IMR-90 (cell line): ENCODE measurements at regions not wholly inside any gene's neighbourhood (a gene's known extent, or its start where the extent isn't known, plus 50 kb on each side); places are given as distances from the start of the nearest gene placed in this dataset.

ENCODE experiments used
- ATAC-seq: fragments of 200-7000 bp; cut with Tn5 transposase; 2 replicates; pipeline ENCODE4 v1.9.1; 2020; ENCODE audit warnings: low read depth, mild to moderate bottlenecking, moderate library complexity
- BruUV-seq: library from RNA; stranded (reverse); fragments of 400-500 nt; replicated peaks from 2 replicates; lab custom pipeline; 2021; lab: Mats Ljungman, UMichigan
- CTCF ChIA-PET: fragments of 300-600 bp; formaldehyde crosslinking; extraction: SDS; loops from one replicate; lab custom pipeline; 2021; ENCODE audit warnings: antibody characterized with exemption; lab: Yijun Ruan, JAX
- POLR2A ChIA-PET: fragments of 300-600 bp; sonication (Branson Sonifier 250); formaldehyde crosslinking; loops from one replicate; lab custom pipeline; 2022; ENCODE audit warnings: antibody characterized with exemption; ENCODE audit not compliant: unreplicated experiment; lab: Charles Lee
- DNase-seq: peaks from one replicate; pipeline ENCODE4 v3.0.0; 2013
- H2AFZ ChIP-seq: replicated peaks from 2 replicates; pipeline ENCODE3; 2013; ENCODE audit warnings: low read length, mild to moderate bottlenecking; ENCODE audit not compliant: poor library complexity
- H2AK5ac ChIP-seq: 2 replicates; pipeline ENCODE4 v1.6.1; 2013; ENCODE audit warnings: low read depth, low read length, inconsistent platforms
- H2AK9ac ChIP-seq: replicated peaks from 2 replicates; pipeline ENCODE3; 2013; ENCODE audit warnings: mild to moderate bottlenecking, low read depth, low read length, moderate library complexity; ENCODE audit not compliant: poor library complexity
- H2BK120ac ChIP-seq: 2 replicates; pipeline ENCODE4 v1.6.1; 2013; ENCODE audit warnings: low read depth, low read length, inconsistent platforms
- H2BK15ac ChIP-seq: 3 replicates; pipeline ENCODE4 v1.6.1; 2013; ENCODE audit warnings: low read depth, low read length, inconsistent platforms
- H2BK20ac ChIP-seq: 2 replicates; pipeline ENCODE4 v1.6.1; 2013; ENCODE audit warnings: low read depth, mild to moderate bottlenecking, inconsistent platforms, low read length, moderate library complexity
- H2BK5ac ChIP-seq: 2 replicates; pipeline ENCODE4 v1.6.1; 2013; ENCODE audit warnings: mild to moderate bottlenecking, low read depth, low read length, inconsistent platforms; ENCODE audit not compliant: poor library complexity, severe bottlenecking
- H3K14ac ChIP-seq: replicated peaks from 2 replicates; pipeline ENCODE4 v1.6.1; 2013; ENCODE audit warnings: low read depth, low read length, inconsistent platforms
- H3K18ac ChIP-seq: 2 replicates; pipeline ENCODE4 v1.6.1; 2013; ENCODE audit warnings: low read depth, low read length, control low read depth
- H3K23ac ChIP-seq: 2 replicates; pipeline ENCODE4 v1.6.1; 2013; ENCODE audit warnings: low read depth, low read length, inconsistent platforms
- H3K27ac ChIP-seq: 2 replicates; pipeline ENCODE4 v1.5.1; 2013; ENCODE audit warnings: mild to moderate bottlenecking, control low read depth, low read length; ENCODE audit not compliant: insufficient read depth
- H3K27me3 ChIP-seq: 2 replicates; pipeline ENCODE4 v1.6.1; 2013; ENCODE audit warnings: low read length; ENCODE audit not compliant: control insufficient read depth, insufficient read depth
- H3K36me3 ChIP-seq: 2 replicates; pipeline ENCODE4 v1.6.1; 2013; ENCODE audit warnings: low read length, mixed read lengths; ENCODE audit not compliant: control insufficient read depth, insufficient read depth
- H3K4ac ChIP-seq: 2 replicates; pipeline ENCODE4 v1.6.1; 2013; ENCODE audit warnings: low read depth, low read length, inconsistent platforms
- H3K4me1 ChIP-seq: 2 replicates; pipeline ENCODE4 v1.6.1; 2013; ENCODE audit warnings: low read length, mixed read lengths; ENCODE audit not compliant: control insufficient read depth, insufficient read depth
- H3K4me2 ChIP-seq: 2 replicates; pipeline ENCODE4 v1.6.1; 2013; ENCODE audit warnings: low read depth, mild to moderate bottlenecking, control low read depth, low read length, moderate library complexity
- H3K4me3 ChIP-seq: 2 replicates; pipeline ENCODE4 v1.5.1; 2013; ENCODE audit warnings: low read depth, mild to moderate bottlenecking, control low read depth, low read length, moderate library complexity; ENCODE audit not compliant: insufficient read depth
- H3K56ac ChIP-seq: 2 replicates; pipeline ENCODE4 v1.6.1; 2013; ENCODE audit warnings: low read length, inconsistent platforms; ENCODE audit not compliant: insufficient read depth; ENCODE audit errors: extremely low read depth
- H3K79me1 ChIP-seq, 2 experiments: 2 replicates each; pipeline ENCODE4 v1.6.1; 2013; ENCODE audit warnings: low read length in 2 of 2, inconsistent platforms in 1 of 2, low read depth in 1 of 2
- H3K9ac ChIP-seq: 2 replicates; pipeline ENCODE4 v1.6.1; 2013; ENCODE audit warnings: low read depth, low read length, control low read depth
- H3K9me1 ChIP-seq: 2 replicates; pipeline ENCODE4 v1.6.1; 2013; ENCODE audit warnings: low read length, inconsistent platforms; ENCODE audit not compliant: insufficient read depth
- H3K9me3 ChIP-seq: 2 replicates; pipeline ENCODE4 v1.6.1; 2013; ENCODE audit warnings: low read length; ENCODE audit not compliant: control insufficient read depth, insufficient read depth
- H4K20me1 ChIP-seq: 2 replicates; pipeline ENCODE4 v1.6.1; 2013; ENCODE audit warnings: low read length, inconsistent platforms; ENCODE audit not compliant: insufficient read depth
- H4K5ac ChIP-seq: 2 replicates; pipeline ENCODE4 v1.6.1; 2013; ENCODE audit warnings: mild to moderate bottlenecking, low read depth, low read length, control low read depth
- H4K8ac ChIP-seq, 2 experiments: 2 replicates each; pipeline ENCODE4 v1.6.1; 2013; ENCODE audit warnings: low read depth in 2 of 2, low read length in 2 of 2, control low read depth in 1 of 2, inconsistent platforms in 1 of 2
- H4K91ac ChIP-seq: 2 replicates; pipeline ENCODE4 v1.6.1; 2013; ENCODE audit warnings: low read depth, low read length, inconsistent platforms; ENCODE audit not compliant: insufficient read depth
- CHD1 ChIP-seq: IDR thresholded peaks from 2 replicates; pipeline ENCODE4 v1.6.1; 2012; ENCODE audit warnings: low read depth, low read length, improper control_type of control experiment
- RFX5 ChIP-seq: IDR thresholded peaks from 2 replicates; pipeline ENCODE4 v1.8.0; 2012; ENCODE audit warnings: low read depth, mild to moderate bottlenecking, low read length, moderate library complexity
- WGBS, 2 experiments: methylation state at CpG; one replicate each; pipeline versions ENCODE4 v1.1.5 to v1.1.7; 2013; ENCODE audit warnings: missing lambda C conversion rate in 2 of 2; ENCODE audit not compliant: insufficient read length in 1 of 2; ENCODE audit errors: extremely low coverage in 2 of 2; 5-methylcytosine and 5-hydroxymethylcytosine counted together
- dilution Hi-C: fragments of 300-500 bp; cut with HindIII; formaldehyde crosslinking; loops from one replicate; pipeline ENCODE4 v1.14.3; 2018; ENCODE audit warnings: low sequenced_read_pairs; ENCODE audit not compliant: unreplicated experiment
- in situ Hi-C: fragments of 300-500 bp; cut with MboI; formaldehyde crosslinking; loops from 3 replicates; pipeline ENCODE4 v1.14.3; 2019; ENCODE audit warnings: low sequenced_read_pairs, inconsistent platforms, mixed read lengths
- intact Hi-C: fragments of 100-400 bp; cut with micrococcal nuclease; formaldehyde crosslinking; loops from 2 replicates; pipeline ENCODE4 v1.10.0; 2022

- H3K9me1 ChIP-seq: no peaks in the 10 kb centered on the region
- ATAC-seq (no peak), DNase-seq (no peak)
- H2BK120ac ChIP-seq: no peak overlapping the region
- WGBS, 2 experiments: no CpG with 5 or more reads among the region's 1 CpG
- no peak overlapping the region for H3K23ac ChIP-seq
- H3K4me1 ChIP-seq: no peaks in the 10 kb centered on the region
- H3K27me3 ChIP-seq: no peaks in the 10 kb centered on the region
- no peak overlapping the region for H3K4me3 ChIP-seq
- H2BK15ac ChIP-seq: no peak overlapping the region
- H2AK5ac ChIP-seq: no peak overlapping the region
- no peaks in the 10 kb centered on the region for H3K79me1 ChIP-seq
- TF ChIP-seq RFX5 (no peak), CHD1 (no peak)
- in situ Hi-C loops (no loop called here), dilution Hi-C loops (no loop called here), intact Hi-C loops (loop anchor here (1.0 kb wide), 1 partner anchor 9 kb away; no protein-coding TSS in a partner anchor)
- H4K5ac ChIP-seq: no peak overlapping the region
- H4K8ac ChIP-seq: no peak overlapping the region
- ChIA-PET CTCF (no interaction called here), POLR2A (no interaction called here)
- H4K20me1 ChIP-seq: no peaks in the 10 kb centered on the region
- no peak overlapping the region for H3K14ac ChIP-seq
- H2AK9ac ChIP-seq: no peak overlapping the region
- H4K91ac ChIP-seq: no peak overlapping the region
- H3K27ac ChIP-seq: no peak overlapping the region
- no peak overlapping the region for H2BK5ac ChIP-seq
- no peak overlapping the region for H3K56ac ChIP-seq
- no peak overlapping the region for H2AFZ ChIP-seq
- no peak overlapping the region for H3K4me2 ChIP-seq
- no peak overlapping the region for H3K4ac ChIP-seq
- no TSS peak for BruUV-seq
- no peak overlapping the region for H3K18ac ChIP-seq
- no peak overlapping the region for H3K9ac ChIP-seq
- H3K36me3 ChIP-seq: no peaks in the 10 kb centered on the region
- H3K9me3 ChIP-seq: peaks cover 5% of the 10 kb centered on the region; the same call in 1 of the 2 replicates
- H2BK20ac ChIP-seq: no peak overlapping the region
Measured at GRCh38 chr12:73998894-73999293, 538.7 kb upstream of the ATXN7L3B start.
